ENCODE measurements at regions not wholly inside any gene's neighbourhood (a gene's known extent, or its start where the extent isn't known, plus 50 kb on each side); places are given as distances from the start of the nearest gene placed in this dataset.

- Histone ChIP-seq H3K4me3 (ENCODE audit: low read depth, low read length) (no peak overlapping the region), H3K27me3 (replicated peaks) (no peaks in the 10 kb centered on the region), H3K27ac (no peak overlapping the region), H3K36me3 (replicated peaks) (no peaks in the 10 kb centered on the region)
- in situ Hi-C loops (cut with HindIII; ENCODE audit: low pct_ligation_motif_present, low sequenced_read_pairs): no loop called here
- no peak for TF ChIP-seq CTCF (IDR thresholded peaks at IDR 0.05; ENCODE audit: low read depth, low read length, missing control alignments)
- no peak for DNase-seq
Measured at GRCh38 chr5:174527916-174528540, 196.4 kb upstream of the MSX2 start.

GRCh38 chr5:174528821-174529544 lies 195.4 kb upstream of the MSX2 start:
- H3K4me3 ChIP-seq (ENCODE audit: low read depth, low read length): no peak overlapping the region
- no peaks in the 10 kb centered on the region for H3K36me3 ChIP-seq (replicated peaks)
- H3K27me3 ChIP-seq (replicated peaks): no peaks in the 10 kb centered on the region
- no peak for DNase-seq
- in situ Hi-C loops (cut with HindIII; ENCODE audit: low pct_ligation_motif_present, low sequenced_read_pairs): no loop called here
- TF ChIP-seq CTCF (IDR thresholded peaks at IDR 0.05; ENCODE audit: low read depth, low read length, missing control alignments): no peak
- no peak overlapping the region for H3K27ac ChIP-seq

GRCh38 chr5:174529925-174530681 lies 194.3 kb upstream of the MSX2 start:
- DNase-seq: no peak
- no peak for TF ChIP-seq CTCF (IDR thresholded peaks at IDR 0.05; ENCODE audit: low read depth, low read length, missing control alignments)
- Histone ChIP-seq H3K27ac (no peak overlapping the region), H3K4me3 (ENCODE audit: low read depth, low read length) (no peak overlapping the region), H3K27me3 (replicated peaks) (no peaks in the 10 kb centered on the region), H3K36me3 (replicated peaks) (no peaks in the 10 kb centered on the region)
- in situ Hi-C loops (cut with HindIII; ENCODE audit: low pct_ligation_motif_present, low sequenced_read_pairs): no loop called here

- H3K4me3 ChIP-seq (ENCODE audit: low read depth, low read length): no peak overlapping the region
- in situ Hi-C loops (cut with HindIII; ENCODE audit: low pct_ligation_motif_present, low sequenced_read_pairs): no loop called here
- no peak overlapping the region for H3K27ac ChIP-seq
- no peak for TF ChIP-seq CTCF (IDR thresholded peaks at IDR 0.05; ENCODE audit: low read depth, low read length, missing control alignments)
- H3K36me3 ChIP-seq (replicated peaks): no peaks in the 10 kb centered on the region
- no peak for DNase-seq
- H3K27me3 ChIP-seq (replicated peaks): no peaks in the 10 kb centered on the region
Measured at GRCh38 chr5:174531782-174532191, 192.6 kb upstream of the MSX2 start.

GRCh38 chr5:174532455-174533453 lies 191.6 kb upstream of the MSX2 start:
- peak; percentile 97 for DNase-seq
- H3K36me3 ChIP-seq (replicated peaks): no peaks in the 10 kb centered on the region
- no peaks in the 10 kb centered on the region for H3K27me3 ChIP-seq (replicated peaks)
- peak overlapping the region; percentile 77 for H3K27ac ChIP-seq
- TF ChIP-seq CTCF (IDR thresholded peaks at IDR 0.05; ENCODE audit: low read depth, low read length, missing control alignments): no peak
- in situ Hi-C loops (cut with HindIII; ENCODE audit: low pct_ligation_motif_present, low sequenced_read_pairs): no loop called here
- H3K4me3 ChIP-seq (ENCODE audit: low read depth, low read length): no peak overlapping the region

Measured in brain microvascular endothelial cell (primary cell).